ENCODE measurements at regions not wholly inside any gene's neighbourhood (a gene's known extent, or its start where the extent isn't known, plus 50 kb on each side); places are given as distances from the start of the nearest gene placed in this dataset.
A peak's percentile ranks its signal among the peaks of the same experiment; 100 is the strongest.

- DNase-seq = no peak
Measured at GRCh38 chr18:78622251-78622906, 357.2 kb upstream of the SALL3 start.

GRCh38 chr18:78622907-78623541 is 356.6 kb upstream of the SALL3 start:
- no peak for DNase-seq

GRCh38 chr18:78624646-78625279 is 354.9 kb upstream of the SALL3 start:
- no peak for DNase-seq

- no peak for DNase-seq
Measured at GRCh38 chr18:78625847-78626246, 353.8 kb upstream of the SALL3 start.

- DNase-seq = no peak
Measured at GRCh38 chr18:78627551-78628346, 351.9 kb upstream of the SALL3 start.

- no peak for DNase-seq
Measured at GRCh38 chr18:78629426-78629825, 350.2 kb upstream of the SALL3 start.

- DNase-seq = no peak
Measured at GRCh38 chr18:78630356-78630755, 349.3 kb upstream of the SALL3 start.

- no peak for DNase-seq
Measured at GRCh38 chr18:78630981-78631510, 348.6 kb upstream of the SALL3 start.

- peak; percentile 14 for DNase-seq
Measured at GRCh38 chr18:78632111-78632541, 347.5 kb upstream of the SALL3 start.

GRCh38 chr18:78634061-78634696 is 345.4 kb upstream of the SALL3 start:
- no peak for DNase-seq

GRCh38 chr18:78635093-78635800 is 344.4 kb upstream of the SALL3 start:
- no peak for DNase-seq

- no peak for DNase-seq
Measured at GRCh38 chr18:78636260-78636659, 343.4 kb upstream of the SALL3 start.

GRCh38 chr18:78637442-78638402 is 341.9 kb upstream of the SALL3 start:
- DNase-seq = no peak

- DNase-seq = no peak
Measured at GRCh38 chr18:78639006-78639950, 340.3 kb upstream of the SALL3 start.

- no peak for DNase-seq
Measured at GRCh38 chr18:78640246-78640995, 339.2 kb upstream of the SALL3 start.

- DNase-seq = no peak
Measured at GRCh38 chr18:78641689-78642231, 337.9 kb upstream of the SALL3 start.

- no peak for DNase-seq
Measured at GRCh38 chr18:78642296-78642951, 337.2 kb upstream of the SALL3 start.

- DNase-seq = no peak
Measured at GRCh38 chr18:78643004-78643403, 336.6 kb upstream of the SALL3 start.

Measured in activated CD4-positive, alpha-beta T cell treated with anti-CD3 and anti-CD28 coated beads for 48 hours (primary cell).